Glomerular endothelial cell (primary cell): ENCODE measurements at regions not wholly inside any gene's neighbourhood (a gene's known extent, or its start where the extent isn't known, plus 50 kb on each side); places are given as distances from the start of the nearest gene placed in this dataset.

Source experiments
- DNase-seq: peaks from one replicate; pipeline ENCODE4 v3.0.0-alpha.2; 2011; ENCODE audit warnings: low read depth, low spot score; ENCODE audit errors: extremely low read depth

DNA sequence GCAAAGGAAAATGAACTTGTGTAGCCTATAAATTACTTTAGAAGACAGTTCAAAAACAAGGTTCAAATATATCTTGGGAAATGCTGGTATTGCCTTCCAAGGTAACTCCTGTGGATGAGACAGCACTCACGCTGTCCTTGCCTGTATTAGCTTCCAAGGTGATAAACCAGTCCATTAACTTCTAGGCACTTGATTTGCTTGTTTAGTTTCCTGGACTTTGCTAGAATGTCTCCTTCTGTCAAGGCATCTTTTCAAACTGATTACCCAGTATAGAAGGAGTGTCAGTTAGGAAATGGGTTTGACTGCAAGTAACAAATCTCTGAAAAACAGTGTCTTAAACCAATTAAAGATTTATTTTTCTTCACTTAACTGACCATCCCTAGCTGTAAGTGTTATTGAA lies 103.4 kb upstream of the SLC22A23 start:
- DNase-seq: no peak

DNA sequence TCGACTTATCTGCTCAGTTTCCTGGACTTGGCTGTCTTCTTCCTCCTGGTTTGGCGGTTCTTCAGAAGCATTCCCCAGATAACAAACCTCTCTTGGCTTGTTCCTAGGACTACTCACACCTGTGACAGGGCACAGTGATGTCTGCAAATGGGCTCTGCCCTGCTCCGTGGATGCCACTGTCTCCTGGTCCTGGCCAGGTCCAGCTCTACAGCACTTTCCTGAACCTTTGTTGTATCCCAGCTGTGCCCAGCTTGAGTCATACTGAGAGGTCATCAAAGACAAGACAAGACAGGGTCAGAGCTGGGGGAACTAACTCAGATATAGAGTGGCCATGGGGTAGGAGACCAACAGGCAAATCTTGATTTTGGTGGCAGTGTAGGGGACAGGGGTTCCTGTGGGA lies 102.7 kb upstream of the SLC22A23 start:
- no peak for DNase-seq

DNA sequence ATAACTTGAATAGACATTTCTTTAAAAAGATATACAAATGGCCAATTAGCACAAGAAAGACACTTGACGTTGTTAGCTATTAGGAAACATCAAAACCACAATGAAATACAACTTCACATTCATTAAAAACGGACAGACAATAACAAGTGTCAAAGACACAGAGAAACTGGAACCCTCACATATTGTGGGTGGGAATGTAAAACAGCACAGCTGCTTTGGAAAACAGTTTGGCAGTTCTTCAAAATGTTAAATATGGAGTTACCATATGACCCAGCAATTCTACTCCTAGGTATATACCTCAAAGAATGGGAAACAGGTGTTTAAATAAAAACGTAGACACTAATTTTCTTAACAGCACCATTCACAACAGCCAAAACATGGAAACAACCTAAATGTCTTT lies 100.5 kb upstream of the SLC22A23 start:
- no peak for DNase-seq

DNA sequence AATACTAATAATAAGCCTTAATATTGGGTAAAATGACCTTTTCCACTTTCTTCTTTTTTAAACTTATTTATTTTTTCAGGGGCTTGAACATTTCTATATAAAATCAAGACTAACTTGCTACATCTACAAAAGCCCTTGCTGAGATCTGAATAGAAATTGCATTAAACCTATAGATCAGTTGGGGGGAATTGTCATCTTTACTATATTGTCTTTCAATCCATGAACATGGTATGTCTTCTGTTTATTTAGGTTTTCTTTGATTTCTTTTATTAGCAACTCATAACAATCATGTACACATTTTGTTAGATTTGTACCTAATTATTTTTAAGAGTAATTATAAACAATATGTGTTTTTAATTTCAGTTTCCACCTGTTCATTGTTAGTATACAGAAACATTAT lies 96.4 kb upstream of the SLC22A23 start:
- DNase-seq: no peak

DNA sequence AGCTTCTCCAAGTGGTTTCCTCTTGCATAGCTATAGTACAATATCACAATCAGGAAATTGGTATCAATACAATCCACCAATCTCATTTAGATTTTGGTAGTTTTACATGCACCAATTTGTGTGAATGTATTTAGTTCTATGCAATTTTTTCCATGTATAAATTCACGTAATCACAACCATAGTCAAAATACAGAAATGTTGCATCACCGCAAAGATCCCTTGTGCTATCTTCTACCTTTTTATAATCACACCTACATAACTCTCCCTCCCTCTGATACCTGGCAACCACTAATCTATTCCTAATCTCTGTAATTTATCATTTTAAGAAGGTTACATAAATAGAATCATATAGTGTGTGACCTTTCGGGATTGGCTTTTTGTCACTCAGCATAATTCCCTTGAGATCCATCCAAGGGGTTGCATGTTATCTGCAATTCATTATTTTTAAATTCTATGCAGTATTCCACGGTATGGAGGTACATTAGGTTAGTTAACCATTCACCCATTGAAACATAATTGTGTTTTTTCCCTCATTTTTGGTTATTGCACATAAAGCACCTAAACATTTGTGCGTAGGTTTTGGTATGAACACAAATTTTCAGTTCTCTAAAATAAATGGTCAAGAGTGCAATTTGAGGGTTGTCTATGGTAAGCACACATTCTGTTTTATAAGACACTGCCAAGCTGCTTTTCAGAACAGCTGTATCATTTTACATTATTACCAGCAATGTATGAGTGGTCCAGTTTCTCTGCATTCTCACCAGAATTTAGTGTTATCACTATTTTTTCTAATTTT lies 95.1 kb upstream of the SLC22A23 start:
- DNase-seq: no peak

DNA sequence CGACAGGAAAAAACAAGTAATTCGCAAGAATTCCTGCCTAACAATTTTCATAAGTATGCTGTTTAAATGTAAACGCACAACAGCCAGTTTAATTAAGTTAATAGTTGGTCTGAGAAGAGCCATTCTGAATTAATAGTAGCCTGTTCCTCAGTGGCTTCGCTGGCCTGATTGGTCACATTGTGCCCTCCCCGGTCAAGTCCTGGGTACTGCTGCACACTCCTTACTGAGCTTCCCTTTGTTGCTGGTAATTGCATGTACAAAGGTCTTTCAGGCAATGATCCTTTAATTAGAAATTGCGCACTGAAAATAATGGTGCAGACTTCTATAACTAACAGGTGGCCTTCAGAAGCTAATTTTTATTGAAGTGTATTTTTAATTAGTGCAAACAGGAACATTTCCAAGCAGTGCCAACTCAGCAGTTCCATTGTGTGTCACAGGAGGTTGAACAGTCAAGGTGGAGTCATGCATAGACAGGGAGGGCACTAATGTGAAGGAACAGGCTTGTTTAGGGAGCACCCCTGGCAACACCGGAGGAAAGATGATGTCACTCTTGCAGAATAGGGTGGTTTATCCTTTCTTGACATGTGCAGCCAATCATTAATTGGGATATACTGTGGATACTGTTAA lies 92.6 kb upstream of the SLC22A23 start:
- no peak for DNase-seq

DNA sequence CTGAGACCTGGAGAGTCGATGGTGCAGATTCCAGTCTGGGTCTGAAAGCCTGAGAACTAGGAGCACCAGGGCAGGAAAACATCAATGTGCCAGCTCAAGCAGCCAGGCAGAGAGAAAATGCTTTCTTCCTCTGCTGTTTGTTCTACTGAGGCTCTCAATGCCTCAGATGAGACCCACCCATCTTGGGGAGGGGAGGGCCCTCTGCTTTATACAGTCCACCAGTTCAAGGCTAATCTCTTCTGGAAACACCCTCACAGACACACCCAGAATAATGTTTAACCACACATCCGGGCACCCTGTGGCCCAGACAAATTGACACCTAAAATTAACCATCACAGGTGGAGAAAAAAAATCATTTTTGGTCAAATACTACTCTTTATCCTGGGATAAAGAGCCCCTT lies 89.3 kb upstream of the SLC22A23 start:
- no peak for DNase-seq

DNA sequence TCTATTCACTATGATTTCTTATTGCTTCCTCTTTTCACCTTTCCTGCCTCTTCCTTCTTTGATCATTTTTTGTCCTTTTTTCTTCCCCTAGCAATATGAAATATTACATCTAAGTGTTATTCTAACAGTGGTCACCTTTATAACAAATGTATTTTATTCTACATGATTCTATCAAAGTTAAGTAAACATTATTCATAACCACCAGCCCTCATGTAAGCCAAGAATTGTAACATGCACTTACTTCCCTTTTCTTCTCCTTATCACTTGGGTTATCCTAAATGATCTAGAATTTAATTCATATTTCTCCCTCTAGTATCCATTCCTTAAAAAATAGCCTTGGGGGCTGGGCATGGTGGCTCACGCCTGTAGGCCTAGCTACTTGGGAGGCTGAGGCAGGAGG lies 88.3 kb upstream of the SLC22A23 start:
- no peak for DNase-seq

DNA sequence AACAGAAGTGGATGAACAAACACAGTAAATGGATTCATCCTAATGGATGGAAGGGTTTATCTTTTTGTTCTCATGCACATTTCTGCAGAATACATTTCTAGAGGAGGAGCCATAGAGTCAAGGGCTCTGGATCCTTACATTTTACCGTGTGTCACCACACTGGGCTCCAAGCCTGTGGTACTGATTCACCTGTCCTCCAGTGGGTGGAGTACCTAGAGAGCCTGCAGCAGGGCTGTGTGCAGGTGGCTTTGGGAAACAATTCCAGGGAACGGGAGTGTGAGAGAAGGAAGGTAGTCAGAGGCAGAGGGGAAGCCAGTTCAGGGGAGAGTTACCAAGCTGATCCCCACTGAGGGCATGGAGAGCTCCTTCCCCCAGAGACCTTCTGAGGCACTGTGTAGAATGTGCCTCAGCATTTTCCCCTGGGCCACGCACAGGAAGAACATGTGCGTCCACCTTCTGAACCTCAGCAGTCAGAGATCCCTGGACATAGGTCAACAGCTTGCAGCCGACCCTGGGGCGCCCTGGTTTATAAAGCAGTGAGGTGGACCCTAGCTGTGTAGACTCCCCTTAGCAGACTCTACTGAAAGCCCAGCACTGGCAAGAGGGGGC lies 85.3 kb upstream of the SLC22A23 start:
- no peak for DNase-seq

DNA sequence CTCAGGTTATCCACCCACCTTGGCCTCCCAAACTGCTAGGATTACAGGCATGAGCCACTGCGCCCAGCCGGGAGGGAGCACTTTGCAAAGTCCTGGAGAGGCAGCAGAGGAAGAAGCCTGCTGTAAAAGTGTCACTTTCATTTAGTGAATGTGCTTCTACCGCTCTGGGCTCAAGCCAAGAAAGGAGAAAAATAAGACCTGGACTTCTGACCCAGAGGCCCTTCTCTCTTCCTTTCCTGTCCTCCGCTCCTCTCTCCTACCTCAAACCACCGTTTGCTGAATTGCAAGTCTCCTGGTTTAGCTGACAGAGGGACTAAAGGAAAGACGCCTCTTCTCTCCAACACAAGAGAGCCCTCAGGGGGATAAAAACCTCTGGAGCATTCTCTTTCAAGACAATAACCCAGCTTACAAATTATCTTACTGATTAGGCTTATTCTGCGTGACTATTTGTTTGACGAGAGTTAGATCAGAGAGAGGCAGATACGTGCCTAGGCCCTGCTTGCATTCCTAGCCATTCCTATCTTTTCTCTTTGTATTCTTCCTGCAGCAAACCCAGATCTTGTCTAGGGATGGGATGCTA lies 84.2 kb upstream of the SLC22A23 start:
- DNase-seq: no peak

DNA sequence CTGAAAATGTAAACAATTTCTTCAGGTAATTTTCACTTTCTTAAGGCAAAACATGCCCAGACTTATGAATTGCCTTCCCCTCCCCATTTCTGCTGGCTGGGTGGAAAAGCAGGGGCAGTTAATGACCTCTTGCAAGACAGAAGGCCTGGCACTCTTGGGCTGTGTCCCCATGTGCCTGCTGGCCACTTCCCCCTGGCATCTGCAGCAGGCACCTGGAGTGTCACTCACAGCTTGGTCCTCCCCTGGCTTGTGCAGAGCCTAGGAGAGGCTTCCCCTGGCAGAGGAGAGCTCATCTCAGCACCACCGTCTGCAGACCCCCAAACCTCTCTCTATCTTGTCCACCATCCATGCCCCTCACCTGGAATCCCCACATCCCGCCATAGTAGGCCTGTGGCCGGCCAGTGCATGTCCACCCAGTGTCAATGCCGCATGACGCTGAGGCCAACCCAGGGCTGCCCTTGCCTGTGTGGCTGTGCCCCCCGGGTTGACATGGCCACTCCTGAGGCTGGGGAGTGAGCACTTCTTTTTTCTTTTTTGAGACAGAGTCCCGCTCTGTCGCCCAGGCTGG lies 83.5 kb upstream of the SLC22A23 start:
- no peak for DNase-seq

DNA sequence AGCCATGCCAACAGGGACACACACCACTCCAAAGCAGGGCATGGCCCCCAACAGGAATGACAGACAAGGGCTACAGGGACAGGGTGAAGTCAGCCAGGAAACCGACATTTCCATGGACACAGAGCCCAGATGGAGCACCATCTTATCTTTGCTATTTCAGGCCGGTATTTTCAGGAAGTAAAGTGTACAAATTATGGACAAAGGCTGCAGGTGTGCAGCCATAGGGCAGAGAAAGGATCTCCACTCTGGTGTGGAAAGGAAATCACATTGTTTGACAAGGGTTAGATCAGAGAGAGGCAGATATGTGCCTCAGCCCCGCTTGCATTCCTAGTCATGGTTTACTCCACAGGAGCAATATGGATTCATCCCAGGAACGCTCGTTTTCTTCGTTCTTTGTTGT lies 81.7 kb upstream of the SLC22A23 start:
- peak; percentile 12 for DNase-seq

DNA sequence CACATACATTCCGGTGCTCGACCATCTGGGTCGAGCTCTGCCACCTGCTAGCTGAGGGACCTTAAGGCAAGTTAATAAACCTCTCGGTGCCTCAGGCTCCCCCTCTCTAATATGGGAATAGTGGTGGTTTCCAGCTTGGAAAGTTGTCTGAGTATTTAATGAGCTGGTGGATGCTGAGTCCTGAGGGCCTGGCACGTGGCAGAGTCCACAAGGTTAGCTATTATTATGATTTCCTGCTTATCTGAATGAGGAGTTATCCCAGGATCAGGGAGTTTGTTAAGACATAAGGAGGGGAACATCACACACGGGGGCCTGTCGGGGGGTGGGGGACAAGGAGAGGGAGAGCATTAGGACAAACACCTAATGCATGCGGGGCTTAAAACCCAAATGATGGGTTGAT lies 80.1 kb upstream of the SLC22A23 start:
- DNase-seq: no peak

DNA sequence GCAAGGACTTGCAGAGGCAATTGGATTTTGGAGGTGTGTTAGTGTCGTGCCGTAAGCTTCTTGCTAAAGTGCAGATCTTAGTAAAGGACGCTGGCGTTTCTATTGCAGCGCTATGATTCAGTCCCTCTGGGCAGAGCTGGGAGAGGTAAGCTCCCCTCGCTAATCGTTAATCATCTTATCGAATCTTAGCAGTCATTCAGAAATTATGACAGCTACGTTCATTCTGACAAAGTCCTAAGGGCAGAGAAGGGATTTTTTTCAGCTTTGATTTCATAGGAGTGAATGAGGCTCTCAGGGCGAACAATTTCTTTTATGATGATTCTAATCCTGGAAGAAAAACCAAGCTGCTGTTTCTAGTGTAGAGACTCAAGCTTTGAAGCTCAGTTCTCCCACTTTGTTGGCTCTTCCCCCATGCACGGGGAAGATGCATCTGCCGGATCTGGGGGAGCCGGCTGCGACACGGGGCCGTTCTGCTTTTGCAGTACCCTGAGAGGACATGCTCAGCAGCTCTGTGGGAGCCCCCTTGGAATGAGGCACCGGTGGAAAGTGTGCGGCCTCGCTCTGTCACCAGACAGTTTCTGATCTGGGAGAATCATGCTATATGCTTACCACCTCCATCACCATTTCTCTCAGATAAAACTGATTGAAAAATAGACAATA lies 79.1 kb upstream of the SLC22A23 start:
- DNase-seq: no peak

DNA sequence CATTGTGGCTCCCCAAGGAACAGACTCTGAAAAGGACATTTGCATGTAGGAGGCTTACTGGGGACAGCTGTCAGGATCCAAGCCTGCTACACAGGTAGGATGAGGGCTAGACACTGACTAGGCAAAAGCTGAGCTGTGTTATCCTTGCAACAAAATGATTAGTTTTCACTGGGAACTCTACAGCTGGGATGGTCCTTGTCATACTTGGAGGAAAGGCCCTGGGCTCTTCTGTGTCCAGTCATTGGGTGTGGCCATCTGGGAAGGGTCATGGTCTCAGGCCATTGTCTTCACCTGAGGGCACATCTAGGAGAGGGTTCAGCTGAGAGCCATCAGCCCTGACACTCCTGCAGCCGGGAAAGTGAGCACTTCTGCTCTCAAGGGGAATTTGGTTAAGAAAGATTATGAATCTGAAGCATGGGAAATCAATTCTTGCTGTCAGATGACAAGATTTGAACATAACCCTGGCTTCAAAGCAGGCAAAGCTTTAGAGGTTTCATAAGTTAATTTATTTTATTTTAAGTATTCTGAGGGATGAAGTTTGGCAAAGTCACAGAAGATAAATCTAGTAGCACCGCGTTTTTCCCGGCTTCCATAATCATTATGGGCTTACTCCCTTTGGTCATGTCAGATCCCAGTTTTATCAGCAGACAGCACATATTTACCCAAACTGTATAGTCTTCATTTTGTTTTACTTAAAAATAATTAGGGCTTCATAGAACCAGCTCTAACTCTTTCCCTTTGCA lies 78.4 kb upstream of the SLC22A23 start:
- DNase-seq: no peak

DNA sequence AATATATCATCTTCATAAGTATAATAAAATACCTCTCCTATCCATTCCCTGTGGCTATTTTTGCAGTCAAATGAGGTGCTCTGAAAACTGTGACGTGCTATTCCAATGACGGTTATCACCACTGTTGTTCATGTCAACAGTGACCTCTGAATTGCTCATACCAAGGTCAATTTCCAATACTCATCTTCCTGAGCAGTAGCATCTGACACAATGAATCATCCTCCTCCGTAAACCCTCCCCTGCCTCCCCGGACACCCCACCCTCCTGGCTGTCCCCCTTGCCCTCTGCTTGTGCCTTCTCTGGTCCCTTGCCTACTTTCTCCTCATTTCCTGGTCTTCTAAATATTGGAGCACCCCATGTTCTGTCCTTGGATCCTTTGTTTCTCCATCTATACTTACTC lies 77.7 kb upstream of the SLC22A23 start:
- no peak for DNase-seq

DNA sequence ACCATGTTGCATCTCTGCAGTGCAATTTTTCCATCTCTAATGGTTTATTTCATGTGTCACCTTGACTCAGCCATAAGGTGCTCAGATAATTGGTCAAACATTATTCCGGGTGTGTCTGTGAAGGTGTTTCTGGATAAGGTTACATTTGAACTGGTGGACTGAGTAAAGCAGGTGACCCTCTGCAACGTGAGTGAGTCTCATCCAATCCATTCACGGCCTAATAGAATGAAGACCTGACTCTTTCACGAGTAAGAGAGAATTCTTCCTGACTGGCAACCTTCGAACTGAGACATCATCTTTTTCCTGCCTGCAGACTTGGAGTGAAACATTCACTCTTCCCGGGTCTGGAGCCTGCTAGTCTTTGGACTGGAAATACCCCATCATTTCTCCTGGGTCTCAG lies 77.1 kb upstream of the SLC22A23 start:
- no peak for DNase-seq

DNA sequence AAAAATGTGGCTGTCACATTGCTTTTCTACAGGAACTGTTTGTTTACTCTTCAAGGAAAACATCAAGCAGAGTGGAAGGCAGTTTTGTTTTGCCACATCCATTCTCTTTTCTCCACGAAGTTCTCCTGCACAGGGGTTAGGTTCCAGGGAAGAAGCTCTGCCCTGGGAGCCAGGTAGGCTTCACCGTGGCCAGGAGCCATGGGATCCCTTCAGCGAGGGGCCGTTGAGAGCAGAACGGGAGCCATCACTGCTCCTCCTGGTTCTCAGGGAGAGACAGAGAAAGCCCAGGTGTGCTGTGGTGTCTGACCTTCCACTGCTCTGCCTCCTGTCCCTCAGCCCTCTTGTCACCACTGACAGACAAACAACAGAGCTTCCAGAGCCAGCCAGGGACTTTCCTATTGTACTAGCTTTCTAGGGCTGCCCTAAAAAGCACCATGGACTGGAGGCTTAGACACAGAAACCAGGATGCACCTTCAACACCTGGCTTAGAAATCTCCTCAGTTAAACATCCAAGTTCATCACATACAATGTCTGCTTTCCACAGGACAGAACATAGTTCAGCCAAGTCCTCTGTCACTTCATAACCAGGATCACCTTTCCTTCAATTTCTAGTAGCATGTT lies 75.6 kb upstream of the SLC22A23 start:
- DNase-seq: no peak

DNA sequence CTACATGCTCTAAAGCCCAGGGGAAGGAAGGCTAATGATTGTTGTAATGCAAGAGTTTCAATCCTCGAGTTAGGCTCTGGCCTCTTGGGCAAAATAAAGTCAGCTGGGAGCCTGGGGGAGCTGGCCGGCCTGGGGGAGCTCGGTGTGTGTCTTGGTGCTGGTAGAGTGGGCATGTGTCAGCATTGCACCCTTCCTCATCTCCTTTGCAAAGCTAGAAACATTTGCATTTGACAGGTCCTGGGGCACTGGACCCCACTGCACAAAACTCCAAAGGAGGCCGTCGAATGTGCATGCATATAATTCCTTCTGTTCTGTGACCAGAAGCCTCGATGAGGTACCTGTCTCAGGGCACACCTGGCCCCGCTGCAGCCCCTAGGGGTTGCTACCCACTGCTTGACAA lies 74.6 kb upstream of the SLC22A23 start:
- DNase-seq: no peak

DNA sequence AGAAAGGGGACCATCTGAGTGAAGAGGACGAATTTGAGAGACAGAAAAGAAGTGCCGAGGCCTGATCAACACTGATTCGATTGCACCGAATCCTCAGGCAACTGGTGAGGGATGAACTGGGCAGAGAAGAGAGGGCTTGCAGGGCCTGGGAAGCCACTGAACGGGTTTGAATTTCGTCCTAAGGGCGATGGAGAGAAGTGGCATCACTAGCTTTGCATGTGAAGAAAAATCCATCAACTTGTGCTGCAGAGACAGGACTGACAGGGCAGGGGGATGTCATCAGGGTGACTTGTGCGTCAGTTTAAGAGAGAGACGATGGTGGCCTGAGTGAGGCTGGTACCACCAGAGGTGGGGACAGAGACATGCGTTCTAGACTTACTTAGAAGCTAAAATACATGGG lies 73.7 kb upstream of the SLC22A23 start:
- no peak for DNase-seq
